MM.1S (cell line): ENCODE measurements at regions not wholly inside any gene's neighbourhood (a gene's known extent, or its start where the extent isn't known, plus 50 kb on each side); places are given as distances from the start of the nearest gene placed in this dataset.
"Not testable (repeated sequence)": the region's sequence is repeated elsewhere in the genome, so short reads cannot be mapped to it uniquely, and the experiment has no call there.

Experiments used
- DNase-seq: peaks from one replicate; pipeline ENCODE4 v3.0.0-alpha.2; 2015
- H2AFZ ChIP-seq: fragments of 300-600 bp; sonication (generic); 2 replicates; pipeline ENCODE4 v1.6.0; 2016; ENCODE audit warnings: antibody characterized with exemption, low read length
- H3F3A ChIP-seq: fragments of 300-600 bp; sonication (generic); 2 replicates; pipeline ENCODE4 v1.6.1; 2016; ENCODE audit warnings: mild to moderate bottlenecking, antibody characterized with exemption, low read length, moderate library complexity, mixed read lengths; ENCODE audit not compliant: insufficient read depth
- H3K27ac ChIP-seq: fragments of 300-600 bp; sonication (generic); 2 replicates; pipeline ENCODE4 v1.5.1; 2016; ENCODE audit warnings: mild to moderate bottlenecking, low read length
- H3K27me3 ChIP-seq: fragments of 300-600 bp; sonication (generic); replicated peaks from 2 replicates; pipeline ENCODE4 v1.6.0; 2016; ENCODE audit warnings: low read length; ENCODE audit not compliant: insufficient read depth
- H3K36me3 ChIP-seq: fragments of 300-600 bp; sonication (generic); replicated peaks from 2 replicates; pipeline ENCODE4 v1.6.1; 2016; ENCODE audit warnings: mild to moderate bottlenecking, low read length, mixed read lengths; ENCODE audit not compliant: insufficient read depth
- H3K4me1 ChIP-seq: fragments of 300-600 bp; sonication (generic); 2 replicates; pipeline ENCODE4 v1.6.1; 2016; ENCODE audit warnings: low read length, mixed read lengths
- H3K4me2 ChIP-seq: fragments of 300-600 bp; sonication (generic); 2 replicates; pipeline ENCODE4 v1.6.0; 2016; ENCODE audit warnings: low read depth, low read length
- H3K4me3 ChIP-seq: fragments of 300-600 bp; sonication (generic); 2 replicates; pipeline ENCODE4 v1.5.1; 2016; ENCODE audit warnings: low read length, mixed read lengths
- H3K79me2 ChIP-seq: fragments of 300-600 bp; sonication (generic); 2 replicates; pipeline ENCODE4 v1.6.1; 2016; ENCODE audit warnings: mixed run types, low read length, mixed read lengths
- H3K9ac ChIP-seq: fragments of 300-600 bp; sonication (generic); 2 replicates; pipeline ENCODE4 v1.6.1; 2016; ENCODE audit warnings: low read length, mixed read lengths
- H3K9me2 ChIP-seq: fragments of 300-600 bp; sonication (generic); replicated peaks from 2 replicates; pipeline ENCODE4 v1.6.1; 2016; ENCODE audit warnings: mild to moderate bottlenecking, low read length, mixed read lengths; ENCODE audit not compliant: insufficient read depth
- H3K9me3 ChIP-seq: fragments of 300-600 bp; sonication (generic); replicated peaks from 2 replicates; pipeline ENCODE4 v1.6.1; 2016; ENCODE audit warnings: mild to moderate bottlenecking, low read length, mixed read lengths; ENCODE audit not compliant: insufficient read depth
- H4K20me1 ChIP-seq: fragments of 300-600 bp; sonication (generic); 2 replicates; pipeline ENCODE4 v1.6.1; 2016; ENCODE audit warnings: mild to moderate bottlenecking, low read length, moderate library complexity, mixed read lengths; ENCODE audit not compliant: insufficient read depth

- H3K36me3 ChIP-seq, H3K79me2 ChIP-seq, H3K9me3 ChIP-seq, H3K9ac ChIP-seq, H3K4me3 ChIP-seq, H3F3A ChIP-seq, H2AFZ ChIP-seq, H3K4me2 ChIP-seq, H3K9me2 ChIP-seq, H3K27me3 ChIP-seq, H4K20me1 ChIP-seq, H3K4me1 ChIP-seq: not testable (repeated sequence)
- peak overlapping the region; percentile 32; the same call in 1 of the 2 replicates for H3K27ac ChIP-seq
- peak; percentile 12 for DNase-seq
Measured at GRCh38 chr13:52565324-52565723, 76.9 kb upstream of the HNRNPA1L2 start.

DNA sequence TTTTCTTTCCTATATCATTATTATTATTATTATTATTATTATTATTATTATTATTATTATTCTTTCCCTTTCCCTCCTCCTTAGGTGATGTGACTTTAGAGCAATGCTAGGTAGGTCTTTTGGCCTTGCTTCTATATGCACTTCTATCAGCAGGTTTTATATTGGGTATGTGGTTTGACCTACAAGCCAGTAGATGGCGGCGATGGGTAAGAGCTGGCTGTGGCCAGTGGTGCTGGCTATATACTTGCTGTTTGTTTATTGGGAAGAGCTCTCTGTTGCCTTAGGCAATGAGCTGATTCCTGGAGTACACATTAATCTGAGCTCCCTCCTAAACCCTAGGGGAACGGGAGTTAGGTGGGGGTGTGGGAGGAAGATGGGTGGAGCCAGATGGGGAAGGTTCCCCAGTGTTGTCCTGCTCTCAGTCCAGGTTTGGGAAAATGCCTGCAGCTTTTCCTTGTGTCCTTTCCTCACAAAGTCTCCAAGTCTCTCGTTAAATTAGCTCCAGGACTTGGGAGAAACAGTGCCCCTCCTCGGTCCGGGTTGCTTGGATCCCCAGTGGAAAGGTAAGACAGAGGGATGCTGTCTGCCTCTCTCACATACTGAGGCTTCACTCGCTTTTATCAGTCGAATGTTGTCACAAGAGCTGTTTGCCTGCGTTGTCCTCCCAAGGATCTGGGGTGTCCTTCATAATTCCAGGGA, 72.2 kb upstream of the HNRNPA1L2 start:
- not testable (repeated sequence) for H3K9me3 ChIP-seq, H3F3A ChIP-seq, H3K27me3 ChIP-seq, H3K79me2 ChIP-seq, H3K4me1 ChIP-seq, H4K20me1 ChIP-seq, H3K9me2 ChIP-seq, H3K4me3 ChIP-seq, H3K36me3 ChIP-seq, H3K9ac ChIP-seq, H3K4me2 ChIP-seq, H3K27ac ChIP-seq, H2AFZ ChIP-seq
- peak; percentile 48 for DNase-seq

DNA sequence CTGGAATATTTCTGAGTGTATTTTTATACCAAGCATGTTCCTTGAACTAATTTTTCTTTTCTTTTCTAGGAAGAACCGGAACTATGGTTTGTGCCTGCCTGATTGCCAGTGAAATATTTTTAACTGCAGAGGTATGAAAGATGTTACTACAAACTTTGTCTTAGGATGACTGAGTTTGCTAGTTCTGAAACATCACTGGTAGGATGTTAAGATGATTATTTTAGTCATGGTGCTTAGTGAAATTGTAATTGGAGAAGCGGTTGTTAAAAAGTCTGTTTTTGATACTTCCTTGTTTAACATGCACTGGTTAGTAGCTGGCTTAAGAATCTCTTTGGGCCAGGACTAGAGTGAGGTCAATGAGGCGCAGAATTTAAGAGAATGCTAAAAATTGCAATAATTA, 71.1 kb upstream of the HNRNPA1L2 start:
- not testable (repeated sequence) for H3K4me2 ChIP-seq, H3K4me1 ChIP-seq, H3K9me3 ChIP-seq, H3K9me2 ChIP-seq, H3K36me3 ChIP-seq, H3K27ac ChIP-seq, DNase-seq, H3K27me3 ChIP-seq, H3K9ac ChIP-seq, H3K79me2 ChIP-seq, H3F3A ChIP-seq, H4K20me1 ChIP-seq, H3K4me3 ChIP-seq, H2AFZ ChIP-seq

DNA sequence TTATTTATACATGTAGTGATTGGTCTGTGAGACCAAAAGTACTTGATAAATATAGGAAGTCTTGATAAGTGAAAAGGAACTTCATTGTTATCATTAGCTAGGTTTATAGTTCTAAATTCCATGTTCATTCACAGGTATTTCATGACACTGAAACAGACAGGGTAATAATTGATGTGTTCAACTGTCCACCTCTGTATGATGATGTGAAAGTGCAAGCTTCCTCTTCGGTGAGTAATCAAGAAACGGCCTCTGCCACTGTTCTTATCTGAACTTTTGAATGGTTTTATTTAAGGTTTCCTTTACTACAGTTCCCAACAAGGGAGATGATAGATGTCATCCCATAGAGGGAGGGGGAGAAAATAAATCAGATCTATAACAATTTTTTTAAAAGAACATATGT, 59.3 kb upstream of the HNRNPA1L2 start:
- peak; percentile 6 for DNase-seq
- H3F3A ChIP-seq, H3K9me3 ChIP-seq, H3K4me2 ChIP-seq, H2AFZ ChIP-seq, H3K4me3 ChIP-seq, H3K9me2 ChIP-seq, H3K27me3 ChIP-seq, H3K36me3 ChIP-seq, H3K9ac ChIP-seq, H3K27ac ChIP-seq, H3K79me2 ChIP-seq, H4K20me1 ChIP-seq, H3K4me1 ChIP-seq: not testable (repeated sequence)
